ENCODE measurements at regions not wholly inside any gene's neighbourhood (a gene's known extent, or its start where the extent isn't known, plus 50 kb on each side); places are given as distances from the start of the nearest gene placed in this dataset.

GRCh38 chr5:167243463-167243862 lies 1048.0 kb upstream of the WWC1 start:
- TF ChIP-seq CTCF (IDR thresholded peaks at IDR 0.05; ENCODE audit: poor library complexity): no peak
- TF ChIP-seq EZH2 (IDR thresholded peaks at IDR 0.05; ENCODE audit: borderline replicate concordance): no peak
- TF ChIP-seq EZH2phosphoT487 (IDR thresholded peaks at IDR 0.05; ENCODE audit: low read depth, severe bottlenecking, unreplicated experiment): no peak

Data from hepatocyte (in vitro differentiated cells).